NCI-H748 (cell line): ENCODE measurements at regions not wholly inside any gene's neighbourhood (a gene's known extent, or its start where the extent isn't known, plus 50 kb on each side); places are given as distances from the start of the nearest gene placed in this dataset.

Source experiments
- DNase-seq: peaks from one replicate; lab custom pipeline; 2025; ENCODE audit not compliant: unreplicated experiment; lab: John Stamatoyannopoulos, UW

DNA sequence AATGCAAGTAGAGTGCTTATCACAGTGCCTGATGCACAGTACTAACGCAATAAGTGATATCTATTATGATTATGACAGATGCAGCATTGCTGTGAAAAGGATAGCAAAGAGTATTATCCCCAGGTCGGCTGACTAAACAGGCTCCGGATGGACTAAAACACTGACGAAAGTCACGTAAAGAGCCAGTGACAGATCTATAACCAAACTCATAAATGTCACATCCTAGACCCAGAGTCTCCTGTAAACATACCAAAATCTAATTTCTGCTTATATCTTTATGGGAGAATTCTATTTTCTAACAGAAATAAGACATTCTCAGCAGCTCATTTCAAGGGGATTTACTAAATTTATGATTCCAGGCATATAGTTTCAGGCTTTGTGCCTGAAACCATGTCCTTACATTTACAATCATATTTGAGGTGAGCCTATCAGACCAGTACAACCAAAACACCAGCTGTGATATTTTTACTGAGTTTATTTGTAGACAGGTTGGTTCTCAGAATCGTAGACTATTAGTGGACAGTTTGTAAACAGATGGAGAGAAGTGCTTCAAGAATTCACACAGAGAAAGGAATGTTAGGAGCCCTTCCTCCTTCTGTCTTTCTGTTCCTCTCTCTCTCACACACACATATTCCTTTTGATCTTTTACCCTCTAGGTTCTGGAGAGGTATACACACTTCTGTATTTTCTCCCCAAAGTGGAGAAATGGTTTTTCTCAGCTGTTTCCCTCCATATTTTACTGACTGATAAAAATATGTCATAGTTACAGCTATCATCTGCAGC is 52.4 kb upstream of the WDR26 start:
- no peak for DNase-seq

DNA sequence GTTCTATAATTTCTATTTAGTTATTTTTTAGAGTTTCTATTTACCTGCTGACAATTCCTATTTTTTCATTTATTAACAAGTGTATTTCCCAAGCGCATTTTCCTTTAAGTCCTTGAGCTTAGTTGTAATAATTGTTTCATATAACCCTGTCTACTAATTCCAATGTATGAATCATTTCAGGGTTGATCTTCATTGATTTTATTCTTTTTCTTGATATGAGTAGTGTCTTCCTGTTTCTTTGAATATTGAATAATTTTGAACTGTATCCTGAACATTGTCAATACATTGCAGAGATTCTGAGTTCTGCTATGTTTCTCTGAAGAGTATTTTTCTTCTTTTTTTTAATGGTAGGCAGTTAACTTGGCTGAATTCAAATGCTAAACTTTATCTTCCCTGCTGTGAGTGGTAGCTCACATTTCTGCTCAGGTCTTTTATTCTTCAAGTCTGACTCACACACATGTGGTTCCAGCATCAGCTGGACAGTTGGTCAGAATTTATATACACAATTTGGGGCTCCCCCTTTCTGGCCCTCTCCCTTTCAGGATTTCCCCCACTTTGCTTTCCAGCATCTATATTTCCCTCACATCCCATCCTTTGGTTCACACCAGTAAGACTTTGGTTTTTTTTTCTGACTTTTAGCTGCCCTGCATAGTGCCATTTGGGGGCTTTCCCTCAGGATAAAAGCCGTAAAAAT is 54.4 kb upstream of the WDR26 start:
- DNase-seq = no peak

DNA sequence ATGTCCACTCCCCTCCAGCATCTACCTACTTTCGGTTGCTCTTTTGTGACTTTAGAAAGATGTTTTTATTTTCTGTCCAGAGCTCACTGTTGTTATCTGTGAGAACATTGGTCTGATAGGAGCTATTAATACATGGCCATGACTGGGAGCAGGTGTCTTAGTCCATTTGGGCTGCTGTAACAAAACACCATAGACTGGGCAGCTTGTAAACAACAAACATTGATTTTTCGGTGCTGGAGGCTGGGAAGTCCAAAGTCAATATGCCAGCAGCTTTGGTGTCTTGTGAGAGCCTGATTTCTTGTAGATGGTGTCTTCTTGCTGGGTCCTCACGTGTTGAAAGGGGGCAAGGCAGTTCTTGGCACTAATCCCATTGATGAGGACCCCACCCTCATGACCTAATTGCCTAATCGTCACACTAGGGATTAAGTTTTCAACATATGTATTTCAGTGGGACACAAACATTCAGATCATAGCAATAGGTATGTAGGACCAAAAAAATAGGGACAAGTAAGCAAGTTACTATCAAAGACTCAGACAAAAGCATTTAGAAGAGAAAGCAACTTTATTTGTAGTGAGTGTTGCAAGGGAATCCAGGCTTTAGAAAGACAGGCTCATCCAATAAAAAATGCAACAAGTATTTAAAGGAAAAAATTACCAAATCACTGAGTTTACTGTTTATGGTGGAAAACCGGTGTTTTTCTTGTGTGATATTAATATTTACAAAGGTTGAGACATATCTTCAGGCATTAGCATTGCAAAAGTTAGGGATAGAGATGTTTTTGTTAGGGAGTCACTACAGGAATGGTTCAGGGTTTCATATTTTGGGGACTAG is 55.2 kb upstream of the WDR26 start:
- DNase-seq = peak; percentile 23

DNA sequence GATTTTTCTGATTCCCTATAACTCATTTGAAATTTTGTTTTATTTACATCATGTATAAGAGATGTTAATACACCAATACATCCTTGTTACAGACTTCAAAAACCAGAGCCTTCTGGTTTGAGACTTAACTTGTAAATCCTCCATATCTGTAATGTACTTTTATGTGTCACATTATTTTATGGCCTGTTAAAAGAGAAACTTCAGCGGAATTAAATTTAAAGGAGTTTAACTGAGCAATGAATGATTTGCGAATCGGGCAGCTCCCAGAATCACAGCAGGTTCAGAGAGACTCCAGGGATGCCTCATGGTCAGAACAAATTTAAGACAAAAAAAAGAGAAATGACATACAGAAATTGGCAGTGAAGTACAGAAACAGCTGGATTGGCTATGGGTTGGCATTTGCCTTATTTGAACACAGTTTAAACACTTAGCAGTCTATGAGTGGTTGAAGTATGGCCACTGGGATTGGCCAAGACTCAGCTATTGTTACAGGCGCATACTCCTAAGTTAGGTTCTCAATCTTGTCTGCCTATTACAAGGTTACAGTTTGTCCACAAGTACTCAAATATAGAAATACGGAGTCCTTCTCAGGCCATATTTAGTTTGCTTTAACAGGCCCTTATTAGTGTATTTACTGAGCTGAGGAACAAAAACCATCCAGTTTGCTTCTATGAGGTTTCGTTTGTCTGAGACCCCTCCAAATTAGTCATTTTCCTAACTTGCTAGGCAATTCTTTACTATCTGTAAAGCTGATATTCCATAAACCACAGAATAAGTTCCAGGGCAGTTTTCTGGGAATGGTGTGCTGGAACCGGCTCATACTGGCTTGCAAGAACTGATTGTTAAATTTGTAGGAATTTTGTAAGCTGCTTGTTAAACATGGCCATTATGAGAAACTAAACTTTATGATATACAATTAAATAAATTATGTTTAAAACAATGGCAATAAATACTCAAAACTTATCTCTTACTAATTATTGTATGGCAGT is 56.2 kb upstream of the WDR26 start:
- DNase-seq = no peak

DNA sequence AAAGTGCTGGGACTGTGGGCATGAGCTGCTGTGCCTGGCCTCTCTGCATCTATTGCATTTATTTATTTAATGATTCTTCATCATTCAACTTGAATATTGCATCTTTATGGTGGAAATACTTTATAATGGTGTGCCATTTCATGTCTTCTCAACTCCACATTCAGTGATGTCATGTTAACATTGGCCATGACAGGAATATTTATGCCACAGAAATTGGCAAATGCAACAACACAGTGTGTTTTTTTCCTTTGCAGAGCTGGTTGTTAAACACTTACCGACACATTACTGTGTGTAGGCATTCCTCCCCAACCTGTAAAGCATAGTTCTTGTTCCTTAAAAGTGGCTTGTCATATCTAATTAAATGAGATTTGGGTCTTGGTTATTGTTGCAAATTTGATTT is 57.4 kb upstream of the WDR26 start:
- no peak for DNase-seq

GRCh38 chr1:224492632-224493031 is 58.0 kb upstream of the WDR26 start:
- DNase-seq = no peak

DNA sequence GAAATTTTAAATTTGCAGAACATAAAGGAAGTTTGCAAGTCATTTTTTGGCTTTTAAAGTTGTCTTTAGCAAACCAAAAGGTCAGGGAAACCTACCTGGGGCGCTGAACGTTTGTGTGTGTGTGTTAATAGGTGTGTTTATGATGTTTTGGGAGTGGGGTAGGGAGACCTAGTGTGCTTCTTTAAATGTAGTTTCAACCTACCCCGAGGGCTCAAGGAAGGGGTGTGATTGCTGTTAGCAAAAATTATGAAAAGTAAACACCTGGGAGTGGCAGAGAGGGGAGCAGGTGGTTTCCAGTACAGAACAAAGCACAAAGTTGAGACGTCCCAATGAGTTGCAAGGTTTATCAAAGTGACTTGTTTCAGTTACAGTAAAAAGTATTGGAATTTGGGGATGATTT is 58.7 kb upstream of the WDR26 start:
- DNase-seq = peak; percentile 56

DNA sequence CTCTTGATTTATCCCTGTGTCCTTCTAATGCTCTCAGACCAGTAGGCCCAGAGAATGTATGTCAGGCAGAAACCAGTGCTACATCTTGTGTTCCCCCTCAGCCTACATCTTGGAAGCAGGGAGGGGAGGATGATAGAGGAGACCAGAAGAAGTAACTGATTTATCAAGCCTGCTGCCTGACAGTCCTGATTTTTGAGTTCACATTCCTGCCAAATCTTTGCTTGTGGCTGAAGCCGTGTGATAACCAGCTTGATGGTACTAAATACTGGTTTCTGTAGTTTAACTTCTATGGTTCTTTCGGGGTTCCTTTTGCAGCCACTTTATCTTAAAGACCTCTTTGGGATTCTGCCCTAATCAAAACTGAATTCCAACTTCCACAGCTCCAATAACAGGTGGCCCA is 59.7 kb upstream of the WDR26 start:
- no peak for DNase-seq

GRCh38 chr1:224495866-224496265 is 61.3 kb upstream of the WDR26 start:
- no peak for DNase-seq

GRCh38 chr1:224496826-224497225 is 62.2 kb upstream of the WDR26 start:
- no peak for DNase-seq

DNA sequence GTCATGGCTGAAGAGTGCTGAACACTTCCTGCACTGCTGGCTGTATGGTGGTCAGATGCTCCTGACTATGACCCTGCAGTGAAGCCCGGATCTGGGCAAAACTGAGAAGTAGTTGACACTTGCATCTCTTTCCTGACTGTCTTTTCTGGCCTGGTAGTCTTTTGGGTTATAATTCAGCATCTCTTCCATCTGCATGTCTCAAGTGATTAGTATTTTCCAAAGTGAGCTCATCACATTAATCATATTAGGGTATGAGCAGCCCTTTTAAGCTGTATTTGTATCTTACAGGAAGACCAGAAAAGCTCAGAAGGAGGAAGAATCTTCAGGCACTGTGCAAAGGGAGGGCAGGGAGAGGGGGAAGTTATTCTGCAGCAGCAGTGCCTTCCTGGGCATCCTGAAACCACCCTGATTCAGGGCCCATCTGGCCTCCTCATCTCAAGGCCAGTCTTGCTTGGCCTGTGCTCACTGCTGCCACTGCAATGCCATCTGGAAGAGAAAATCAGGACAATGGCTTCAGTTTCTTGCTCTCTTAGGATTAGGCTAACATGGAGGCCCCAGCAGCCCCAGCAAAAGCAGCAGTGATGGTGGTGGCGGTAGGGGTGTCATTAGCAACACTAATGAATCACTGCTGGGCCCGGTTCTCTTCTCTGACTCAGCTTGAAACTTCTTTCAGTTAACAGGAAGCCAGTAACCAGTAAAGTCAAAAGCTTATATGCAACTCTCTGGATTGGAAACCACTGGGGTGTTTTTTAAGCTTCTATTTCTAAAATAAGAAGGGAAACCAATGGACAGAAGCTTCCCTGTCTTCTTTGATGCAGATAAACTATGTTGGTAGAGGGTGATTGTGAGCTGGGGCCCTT is 63.3 kb upstream of the WDR26 start:
- DNase-seq = no peak

- DNase-seq = no peak
These were observed 64.1 kb upstream of the WDR26 start for GRCh38 chr1:224498574-224499170.

DNA sequence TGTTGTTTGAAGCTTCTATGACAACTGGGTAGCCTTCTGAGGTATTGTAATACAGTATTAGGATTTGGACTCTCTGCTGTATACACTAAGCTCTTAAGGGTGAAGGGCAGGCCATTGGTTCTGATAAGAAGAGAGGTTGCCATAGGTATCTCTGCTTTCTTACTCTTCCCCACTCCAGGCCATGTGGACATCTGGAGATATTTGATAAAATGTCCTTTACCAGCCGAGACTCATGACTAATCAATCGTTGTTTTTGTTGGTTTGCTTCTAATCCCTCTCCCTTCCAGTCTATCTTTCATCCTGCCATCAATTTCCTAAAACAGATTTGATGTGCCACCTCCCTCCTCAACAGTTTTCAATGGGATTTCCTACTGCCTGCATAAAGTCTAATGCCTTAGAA is 64.6 kb upstream of the WDR26 start:
- no peak for DNase-seq

- no peak for DNase-seq
These were observed 66.2 kb upstream of the WDR26 start for GRCh38 chr1:224500796-224501195.

DNA sequence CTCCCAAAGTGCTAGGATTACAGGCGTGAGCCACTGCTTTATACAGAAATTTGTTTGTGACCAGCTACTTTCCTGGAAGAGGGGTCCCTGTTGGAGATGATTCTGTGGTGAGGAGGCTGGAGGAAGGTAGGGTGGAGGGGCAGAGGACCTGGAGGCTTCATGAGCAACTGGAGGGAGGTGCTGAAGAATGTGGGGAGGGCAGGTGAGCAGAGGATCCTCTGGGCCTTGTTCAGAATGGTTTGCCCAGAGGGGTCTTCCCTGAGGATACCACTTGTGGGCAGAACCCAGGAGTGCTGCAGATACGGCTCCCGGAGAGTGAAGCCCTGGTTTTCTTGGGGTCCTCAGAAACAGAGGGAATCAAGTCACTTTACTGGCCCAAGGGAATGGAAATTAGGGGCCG is 67.2 kb upstream of the WDR26 start:
- no peak for DNase-seq

GRCh38 chr1:224502459-224503160 is 68.0 kb upstream of the WDR26 start:
- DNase-seq = peak; percentile 88

GRCh38 chr1:224503161-224504118 is 68.8 kb upstream of the WDR26 start:
- DNase-seq = peak; percentile 89
